Skeletal muscle tissue (tissue), 3 donors: ENCODE measurements at regions not wholly inside any gene's neighbourhood (a gene's known extent, or its start where the extent isn't known, plus 50 kb on each side); places are given as distances from the start of the nearest gene placed in this dataset.
"Not testable (repeated sequence)": the region's sequence is repeated elsewhere in the genome, so short reads cannot be mapped to it uniquely, and the experiment has no call there.

ENCODE experiments used
- H3K27ac ChIP-seq: one replicate; pipeline ENCODE4 v1.7.0; 2013; ENCODE audit warnings: mild to moderate bottlenecking, low read depth, low read length, inconsistent platforms
- H3K27me3 ChIP-seq, 3 donors: one replicate each; pipeline ENCODE4 v1.7.0; 2013; ENCODE audit warnings: low read length in 3 of 3; ENCODE audit not compliant: control insufficient read depth in 3 of 3, insufficient read depth in 3 of 3
- H3K36me3 ChIP-seq, 3 donors: one replicate each; pipeline ENCODE4 v1.7.0; 2013; ENCODE audit warnings: low read length in 3 of 3; ENCODE audit not compliant: control insufficient read depth in 3 of 3, insufficient read depth in 3 of 3
- H3K4me1 ChIP-seq, 3 donors: one replicate each; pipeline ENCODE4 v1.7.0; 2013; ENCODE audit warnings: low read length in 3 of 3, mild to moderate bottlenecking in 3 of 3; ENCODE audit not compliant: control insufficient read depth in 3 of 3, insufficient read depth in 3 of 3
- H3K4me3 ChIP-seq, 3 donors: one replicate each; pipeline ENCODE4 v1.7.0; 2013; ENCODE audit warnings: low read length in 3 of 3
- H3K9ac ChIP-seq, 3 donors: one replicate each; pipeline ENCODE4 v1.7.0; 2013; ENCODE audit warnings: low read length in 3 of 3, mild to moderate bottlenecking in 3 of 3, moderate library complexity in 2 of 3, low read depth in 1 of 3
- H3K9me3 ChIP-seq, 3 donors: one replicate each; pipeline ENCODE4 v1.7.0; 2013; ENCODE audit warnings: low read length in 3 of 3; ENCODE audit not compliant: control insufficient read depth in 3 of 3
- donor health status: Osteomylitis.

DNA sequence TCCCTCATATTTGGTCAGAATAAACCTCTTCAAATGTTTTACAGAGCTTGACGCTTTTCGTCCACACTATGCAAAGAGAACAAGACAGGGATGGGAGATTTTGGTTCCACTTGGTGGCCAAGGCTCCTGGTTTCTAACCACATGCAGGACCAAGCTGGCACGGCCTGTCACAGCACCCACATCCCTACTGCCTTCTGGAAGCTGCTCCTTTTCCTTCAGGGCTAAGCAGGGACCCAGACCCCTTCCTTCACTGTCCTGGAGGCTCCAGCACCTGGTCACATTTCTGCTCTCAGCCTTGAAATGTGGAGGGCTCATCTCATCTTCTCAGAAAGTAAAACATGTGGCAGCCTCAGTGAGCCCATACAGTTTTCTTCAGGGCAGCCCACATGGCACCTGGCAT lies 50.4 kb upstream of the ARHGEF7 start:
- H3K4me3 ChIP-seq = no peak overlapping the region
- peaks cover 8 to 27% (median 9%) of the 10 kb centered on the region in 3 donors for H3K4me1 ChIP-seq

GRCh38 chr13:111062966-111063365 lies 52.1 kb upstream of the ARHGEF7 start:
- H3K27ac ChIP-seq = no peak overlapping the region
- peaks cover 8 to 27% (median 9%) of the 10 kb centered on the region in 3 donors for H3K4me1 ChIP-seq
- H3K9me3 ChIP-seq = no peaks in the 10 kb centered on the region
- H3K9ac ChIP-seq = no peak overlapping the region
- no peaks in the 10 kb centered on the region for H3K36me3 ChIP-seq
- H3K27me3 ChIP-seq = peaks cover 0 to 2% (median 0%) of the 10 kb centered on the region in 3 donors
- H3K4me3 ChIP-seq = no peak overlapping the region

More for the DNA sequence above, 50.4 kb upstream of the ARHGEF7 start:
- H3K9ac ChIP-seq = no peak overlapping the region
- H3K9me3 ChIP-seq = no peaks in the 10 kb centered on the region
- peaks cover 0 to 2% (median 0%) of the 10 kb centered on the region in 3 donors for H3K27me3 ChIP-seq
- no peaks in the 10 kb centered on the region for H3K36me3 ChIP-seq
- no peak overlapping the region for H3K27ac ChIP-seq

DNA sequence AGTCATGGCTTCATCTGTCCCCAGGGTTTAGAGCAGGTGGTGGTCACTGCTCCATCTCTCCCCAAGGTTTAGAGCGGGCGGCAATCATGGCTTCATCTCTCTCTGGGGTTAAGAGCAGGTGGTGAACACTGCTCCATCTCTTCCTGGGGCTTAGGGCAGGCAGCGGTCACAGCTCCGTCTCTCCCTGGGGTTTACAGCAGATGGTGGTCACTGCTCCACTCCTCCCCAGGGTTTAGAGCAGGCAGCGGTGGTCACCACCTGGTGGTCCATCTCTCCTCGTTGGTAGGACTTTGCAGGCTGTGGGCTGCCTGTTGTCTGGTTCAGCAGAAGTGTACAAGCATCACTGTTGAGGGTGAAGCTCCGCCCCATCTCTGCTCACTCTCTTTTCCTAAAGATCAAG lies 52.8 kb upstream of the ARHGEF7 start:
- Histone ChIP-seq H3K27ac (no peak overlapping the region), H3K4me1 (peaks cover 8 to 25% (median 9%) of the 10 kb centered on the region in 3 donors), H3K36me3 (no peaks in the 10 kb centered on the region), H3K27me3 (peaks cover 0 to 1% (median 0%) of the 10 kb centered on the region in 3 donors), H3K9ac (no peak overlapping the region), H3K9me3 (no peaks in the 10 kb centered on the region), H3K4me3 (no peak overlapping the region)

- Histone ChIP-seq H3K4me1 (peaks cover 7 to 24% (median 8%) of the 10 kb centered on the region in 3 donors), H3K9ac (no peak overlapping the region), H3K9me3 (no peaks in the 10 kb centered on the region), H3K27me3 (no peaks in the 10 kb centered on the region), H3K4me3 (no peak overlapping the region), H3K27ac (peak overlapping the region; percentile 33), H3K36me3 (no peaks in the 10 kb centered on the region)
These were observed 53.6 kb upstream of the ARHGEF7 start for GRCh38 chr13:111061358-111062045.

DNA sequence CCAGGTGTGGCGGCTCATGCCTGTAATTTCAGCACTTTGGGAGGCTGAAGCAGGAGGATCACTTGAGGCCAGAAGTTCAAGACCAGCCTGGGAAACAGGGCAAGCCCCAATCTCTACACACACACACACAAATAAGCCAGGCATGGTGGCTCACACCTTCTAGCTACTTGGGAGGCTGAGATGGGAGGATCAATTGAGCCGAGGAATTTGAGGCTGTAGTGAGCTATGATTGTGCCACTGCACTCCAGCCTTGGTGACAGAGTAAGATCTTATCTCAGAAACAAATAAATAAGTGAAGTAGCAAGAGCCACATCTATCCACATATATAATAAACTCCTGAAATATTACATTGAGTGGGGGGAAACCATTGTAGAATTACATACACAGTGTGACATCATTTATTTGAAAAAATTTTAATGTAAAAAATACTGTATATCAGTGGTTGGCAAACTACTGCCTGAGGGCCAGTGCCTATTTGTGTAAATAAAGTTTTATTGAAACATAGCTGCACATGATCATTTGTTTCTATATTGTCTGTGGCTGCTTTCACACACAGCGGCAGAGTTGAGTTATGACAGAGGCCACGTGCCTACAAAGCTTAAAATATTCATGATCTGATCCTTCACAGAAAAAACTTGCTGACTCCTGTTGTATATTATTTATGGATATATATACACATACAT lies 54.7 kb upstream of the ARHGEF7 start:
- Histone ChIP-seq H3K4me1 (peaks cover 7 to 24% (median 8%) of the 10 kb centered on the region in 3 donors), H3K4me3 (no peak overlapping the region), H3K27me3 (no peaks in the 10 kb centered on the region), H3K9me3 (no peaks in the 10 kb centered on the region), H3K36me3 (no peaks in the 10 kb centered on the region), H3K27ac (no peak overlapping the region), H3K9ac (no peak overlapping the region)

- Histone ChIP-seq H3K9me3 (no peaks in the 10 kb centered on the region), H3K4me1 (peaks cover 7 to 23% (median 7%) of the 10 kb centered on the region in 3 donors), H3K4me3 (no peak overlapping the region), H3K36me3 (no peaks in the 10 kb centered on the region), H3K9ac (no peak overlapping the region), H3K27ac (no peak overlapping the region), H3K27me3 (no peaks in the 10 kb centered on the region)
These were observed 56.2 kb upstream of the ARHGEF7 start for GRCh38 chr13:111058796-111059506.

DNA sequence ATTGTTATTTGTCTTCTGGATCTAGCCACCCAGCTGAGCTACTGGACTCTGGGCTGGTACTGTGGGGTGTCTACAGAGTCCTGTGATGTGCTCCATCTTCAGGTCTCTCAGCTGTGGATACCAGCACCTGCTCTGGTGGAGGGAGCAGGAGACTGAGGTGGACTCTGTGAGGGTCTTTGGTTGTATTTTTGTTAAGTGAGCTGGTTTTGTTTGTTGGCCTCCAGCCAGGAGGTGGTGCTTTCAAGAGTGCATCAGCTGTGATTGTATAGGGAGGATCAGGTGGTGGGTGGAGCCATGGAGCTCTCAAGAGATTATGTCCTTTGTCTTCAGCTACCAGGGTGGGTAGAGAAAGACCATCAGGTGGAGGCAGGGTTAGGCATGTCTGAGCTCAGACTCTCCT lies 56.8 kb upstream of the ARHGEF7 start:
- not testable (repeated sequence) for H3K9me3 ChIP-seq, H3K27me3 ChIP-seq, H3K27ac ChIP-seq, H3K4me3 ChIP-seq, H3K36me3 ChIP-seq, H3K9ac ChIP-seq
- peaks cover 4 to 17% (median 7%) of the 10 kb centered on the region in 3 donors for H3K4me1 ChIP-seq

GRCh38 chr13:111051726-111052232 lies 63.3 kb upstream of the ARHGEF7 start:
- H3K27me3 ChIP-seq, H3K27ac ChIP-seq, H3K9me3 ChIP-seq, H3K4me3 ChIP-seq, H3K4me1 ChIP-seq, H3K36me3 ChIP-seq, H3K9ac ChIP-seq: not testable (repeated sequence)

DNA sequence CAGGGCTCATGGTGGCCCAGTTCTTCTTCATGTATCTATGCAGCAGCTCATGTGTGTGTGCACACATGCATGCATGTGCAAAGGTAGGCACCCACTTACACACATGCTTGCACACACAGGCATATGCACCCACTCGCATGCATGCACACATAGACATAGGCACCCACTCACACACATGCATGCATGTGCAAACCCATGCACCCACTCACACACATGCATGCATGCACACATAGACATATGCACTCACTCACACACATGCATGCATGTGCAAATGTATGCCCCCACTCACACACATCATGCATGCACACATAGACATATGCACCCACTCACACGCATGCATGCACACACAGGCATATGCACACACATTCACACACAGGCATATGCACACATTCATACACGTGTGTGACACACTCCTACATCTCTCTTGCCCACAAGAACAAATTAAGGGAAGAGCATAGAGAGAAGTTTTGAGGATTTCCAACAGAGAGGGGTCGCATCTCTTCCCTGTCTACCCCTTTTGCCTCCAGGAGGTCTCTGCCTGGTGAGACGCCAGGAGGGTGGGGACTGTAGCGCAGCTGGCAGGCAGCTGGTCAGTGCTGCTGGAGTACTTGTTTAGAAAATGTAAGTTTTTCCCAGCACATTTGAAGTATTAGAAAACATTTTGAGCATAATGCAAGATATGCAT lies 63.9 kb upstream of the ARHGEF7 start:
- Histone ChIP-seq H3K27me3 (no peaks in the 10 kb centered on the region), H3K36me3 (no peaks in the 10 kb centered on the region), H3K27ac (no peak overlapping the region), H3K4me3 (no peak overlapping the region), H3K4me1 (peaks cover 8 to 14% (median 10%) of the 10 kb centered on the region in 3 donors), H3K9ac (no peak overlapping the region), H3K9me3 (no peaks in the 10 kb centered on the region)
